Upper lobe of left lung (tissue), 4 donors: ENCODE measurements at regions not wholly inside any gene's neighbourhood (a gene's known extent, or its start where the extent isn't known, plus 50 kb on each side); places are given as distances from the start of the nearest gene placed in this dataset.

Experiments
- CTCF ChIP-seq, 6 experiments: fragments of 450-650 bp in 4 of 6; fragments of 200-600 bp in 2 of 6; sonication (generic) in 2 of 6; IDR thresholded peaks; one replicate each; pipeline ENCODE4 v1.5.1; 2016 to 2019; ENCODE audit warnings: antibody characterized with exemption in 6 of 6
- EP300 ChIP-seq, 4 donors: sonication (generic); formaldehyde crosslinking; IDR thresholded peaks; one replicate each; pipeline ENCODE4 v1.5.1; 2017; ENCODE audit warnings: antibody characterized with exemption in 4 of 4, control low read depth in 2 of 4
- POLR2A ChIP-seq, 4 donors: fragments of 450-650 bp; IDR thresholded peaks; one replicate each; pipeline ENCODE4 v1.5.1; 2016 to 2017; ENCODE audit warnings: antibody characterized with exemption in 4 of 4, mild to moderate bottlenecking in 2 of 4
- POLR2AphosphoS5 ChIP-seq, 2 donors: sonication (generic); formaldehyde crosslinking; IDR thresholded peaks; one replicate each; pipeline ENCODE4 v1.5.1; 2017; ENCODE audit warnings: antibody characterized with exemption in 2 of 2

- TF ChIP-seq CTCF (IDR thresholded peaks at IDR 0.05) (no peak), POLR2AphosphoS5 (IDR thresholded peaks at IDR 0.05) (peak in 1 of 2 donors; percentile 18), POLR2A (IDR thresholded peaks at IDR 0.05) (no peak), EP300 (IDR thresholded peaks at IDR 0.05) (peak in 1 of 4 donors; percentile 53)
Observed at GRCh38 chr3:30476368-30477084, 129.9 kb upstream of the TGFBR2 start.
